Skeletal muscle tissue (tissue), 3 donors: ENCODE measurements at regions not wholly inside any gene's neighbourhood (a gene's known extent, or its start where the extent isn't known, plus 50 kb on each side); places are given as distances from the start of the nearest gene placed in this dataset.

ENCODE experiments used
- H3K27ac ChIP-seq: one replicate; pipeline ENCODE4 v1.7.0; 2013; ENCODE audit warnings: mild to moderate bottlenecking, low read depth, low read length, inconsistent platforms
- H3K27me3 ChIP-seq, 3 donors: one replicate each; pipeline ENCODE4 v1.7.0; 2013; ENCODE audit warnings: low read length in 3 of 3; ENCODE audit not compliant: control insufficient read depth in 3 of 3, insufficient read depth in 3 of 3
- H3K36me3 ChIP-seq, 3 donors: one replicate each; pipeline ENCODE4 v1.7.0; 2013; ENCODE audit warnings: low read length in 3 of 3; ENCODE audit not compliant: control insufficient read depth in 3 of 3, insufficient read depth in 3 of 3
- H3K4me1 ChIP-seq, 3 donors: one replicate each; pipeline ENCODE4 v1.7.0; 2013; ENCODE audit warnings: low read length in 3 of 3, mild to moderate bottlenecking in 3 of 3; ENCODE audit not compliant: control insufficient read depth in 3 of 3, insufficient read depth in 3 of 3
- H3K4me3 ChIP-seq, 3 donors: one replicate each; pipeline ENCODE4 v1.7.0; 2013; ENCODE audit warnings: low read length in 3 of 3
- H3K9ac ChIP-seq, 3 donors: one replicate each; pipeline ENCODE4 v1.7.0; 2013; ENCODE audit warnings: low read length in 3 of 3, mild to moderate bottlenecking in 3 of 3, moderate library complexity in 2 of 3, low read depth in 1 of 3
- H3K9me3 ChIP-seq, 3 donors: one replicate each; pipeline ENCODE4 v1.7.0; 2013; ENCODE audit warnings: low read length in 3 of 3; ENCODE audit not compliant: control insufficient read depth in 3 of 3
- donor health status: Osteomylitis.

- peaks cover 0 to 16% (median 8%) of the 10 kb centered on the region in 3 donors for H3K4me1 ChIP-seq
- H3K4me3 ChIP-seq = no peak overlapping the region
- no peaks in the 10 kb centered on the region for H3K9me3 ChIP-seq
- H3K9ac ChIP-seq = no peak overlapping the region
- H3K27me3 ChIP-seq = no peaks in the 10 kb centered on the region
- H3K36me3 ChIP-seq = no peaks in the 10 kb centered on the region
- no peak overlapping the region for H3K27ac ChIP-seq
These were observed 84.9 kb downstream of the NUDT12 start for GRCh38 chr5:103477678-103478077.

DNA sequence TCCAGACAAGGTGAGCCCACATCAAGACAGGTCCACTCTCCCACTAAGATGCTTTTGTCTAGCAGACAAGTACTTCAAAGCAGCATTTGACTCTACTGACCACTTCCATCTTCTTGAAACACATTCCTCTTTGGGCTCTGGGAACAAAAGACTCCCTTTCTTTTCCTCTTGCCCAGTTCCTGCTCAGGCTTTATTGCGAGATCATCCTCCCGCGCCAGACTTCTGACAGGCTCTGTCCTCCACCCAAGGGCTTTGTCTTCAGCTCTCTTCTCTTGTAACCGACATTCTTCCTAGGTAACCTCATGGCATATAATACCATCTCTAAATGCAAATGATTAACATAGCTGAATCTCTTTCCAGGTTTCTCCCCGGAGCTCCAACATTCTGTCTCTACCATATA lies 85.8 kb downstream of the NUDT12 start:
- no peaks in the 10 kb centered on the region for H3K27me3 ChIP-seq
- no peaks in the 10 kb centered on the region for H3K36me3 ChIP-seq
- no peak overlapping the region for H3K9ac ChIP-seq
- no peak overlapping the region for H3K4me3 ChIP-seq
- no peak overlapping the region for H3K27ac ChIP-seq
- peaks cover 0 to 18% (median 8%) of the 10 kb centered on the region in 3 donors for H3K4me1 ChIP-seq
- no peaks in the 10 kb centered on the region for H3K9me3 ChIP-seq

DNA sequence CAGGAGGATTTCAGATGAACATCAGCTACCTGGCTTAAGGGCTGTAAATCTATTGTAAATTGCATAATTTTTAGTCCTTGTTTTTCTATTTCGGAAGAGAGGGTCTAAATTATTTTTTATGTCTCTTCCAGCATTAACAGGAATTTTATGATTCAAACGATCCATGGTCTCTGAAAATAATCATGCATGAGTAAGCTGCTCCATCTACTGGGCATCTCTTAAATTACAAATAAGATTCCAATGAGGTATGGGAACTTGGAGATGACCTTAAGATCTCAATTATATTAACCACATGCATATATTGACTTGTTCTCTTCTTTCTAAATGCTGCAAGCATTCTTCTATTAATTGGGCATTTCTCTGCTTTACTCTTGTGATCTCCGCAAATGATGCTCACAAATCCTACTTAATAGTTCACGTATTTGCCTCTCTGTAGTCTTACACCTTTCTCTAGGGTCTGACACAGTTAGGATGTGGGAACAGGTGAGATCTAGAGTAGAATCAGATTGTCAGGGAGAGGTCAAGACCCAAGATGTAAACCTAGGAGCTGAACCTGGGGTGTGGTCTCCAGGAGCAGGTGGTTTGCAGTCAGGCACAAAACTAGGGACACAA lies 86.9 kb downstream of the NUDT12 start:
- Histone ChIP-seq H3K4me3 (no peak overlapping the region), H3K36me3 (no peaks in the 10 kb centered on the region), H3K9ac (no peak overlapping the region), H3K9me3 (no peaks in the 10 kb centered on the region), H3K27me3 (no peaks in the 10 kb centered on the region), H3K27ac (no peak overlapping the region), H3K4me1 (peaks cover 0 to 18% (median 8%) of the 10 kb centered on the region in 3 donors)

GRCh38 chr5:103474677-103475076 lies 87.9 kb downstream of the NUDT12 start:
- no peak overlapping the region for H3K27ac ChIP-seq
- H3K9ac ChIP-seq = no peak overlapping the region
- no peaks in the 10 kb centered on the region for H3K27me3 ChIP-seq
- no peaks in the 10 kb centered on the region for H3K36me3 ChIP-seq
- H3K9me3 ChIP-seq = no peaks in the 10 kb centered on the region
- H3K4me3 ChIP-seq = no peak overlapping the region
- H3K4me1 ChIP-seq = peaks cover 0 to 18% (median 8%) of the 10 kb centered on the region in 3 donors

GRCh38 chr5:103473725-103474124 lies 88.9 kb downstream of the NUDT12 start:
- Histone ChIP-seq H3K4me3 (no peak overlapping the region), H3K27ac (no peak overlapping the region), H3K4me1 (peaks cover 0 to 18% (median 8%) of the 10 kb centered on the region in 3 donors), H3K9me3 (no peaks in the 10 kb centered on the region), H3K9ac (no peak overlapping the region), H3K27me3 (no peaks in the 10 kb centered on the region), H3K36me3 (no peaks in the 10 kb centered on the region)

- H3K4me1 ChIP-seq = peaks cover 0 to 18% (median 8%) of the 10 kb centered on the region in 3 donors
- H3K4me3 ChIP-seq = no peak overlapping the region
- H3K27me3 ChIP-seq = no peaks in the 10 kb centered on the region
- H3K9ac ChIP-seq = no peak overlapping the region
- H3K36me3 ChIP-seq = no peaks in the 10 kb centered on the region
- no peaks in the 10 kb centered on the region for H3K9me3 ChIP-seq
- H3K27ac ChIP-seq = no peak overlapping the region
These were observed 89.8 kb downstream of the NUDT12 start for GRCh38 chr5:103472830-103473229.

DNA sequence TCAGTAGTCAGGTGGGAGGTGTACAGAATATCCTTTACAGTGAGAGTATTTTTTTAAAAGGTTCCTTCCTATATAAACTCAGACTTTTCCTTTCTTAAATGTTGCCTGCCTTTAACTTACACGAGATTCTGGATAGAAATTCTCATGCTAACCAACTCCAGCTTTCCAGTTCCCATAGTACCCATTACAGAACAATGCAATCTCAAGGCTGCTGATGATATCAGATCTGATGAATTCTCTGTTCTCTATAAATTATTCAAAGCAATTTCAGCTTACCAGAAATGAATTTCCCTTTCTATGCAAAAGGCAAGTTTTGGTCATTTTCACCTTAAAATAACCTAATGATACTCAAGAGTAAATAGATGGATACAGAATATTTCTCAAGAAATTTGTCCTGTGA lies 90.3 kb downstream of the NUDT12 start:
- H3K4me3 ChIP-seq = no peak overlapping the region
- peaks cover 0 to 18% (median 8%) of the 10 kb centered on the region in 3 donors for H3K4me1 ChIP-seq
- no peaks in the 10 kb centered on the region for H3K36me3 ChIP-seq
- H3K9me3 ChIP-seq = no peaks in the 10 kb centered on the region
- no peak overlapping the region for H3K9ac ChIP-seq
- H3K27me3 ChIP-seq = no peaks in the 10 kb centered on the region
- no peak overlapping the region for H3K27ac ChIP-seq

- no peaks in the 10 kb centered on the region for H3K36me3 ChIP-seq
- H3K9ac ChIP-seq = no peak overlapping the region
- no peaks in the 10 kb centered on the region for H3K9me3 ChIP-seq
- no peaks in the 10 kb centered on the region for H3K27me3 ChIP-seq
- H3K4me1 ChIP-seq = peaks cover 2 to 24% (median 10%) of the 10 kb centered on the region in 3 donors
- no peak overlapping the region for H3K27ac ChIP-seq
- H3K4me3 ChIP-seq = no peak overlapping the region
These were observed 93.1 kb downstream of the NUDT12 start for GRCh38 chr5:103469288-103470040.

DNA sequence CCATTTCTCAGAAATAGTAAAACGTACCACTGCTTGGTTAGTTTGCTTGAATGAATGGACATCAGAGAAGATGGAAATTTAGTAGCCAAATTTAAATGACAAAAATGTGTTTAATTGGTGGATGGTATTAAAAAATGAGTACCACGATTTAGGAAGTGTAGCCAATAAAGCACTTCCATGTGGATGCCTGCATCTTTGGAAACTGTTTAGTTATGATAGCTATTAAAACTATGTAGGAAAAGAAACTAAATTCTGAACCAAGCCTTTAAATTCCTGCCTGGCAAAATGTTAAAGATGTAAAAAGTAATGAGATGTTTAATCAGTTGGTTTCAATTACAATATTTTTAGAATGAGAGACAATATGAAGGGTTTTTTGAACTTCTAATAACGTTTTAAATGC lies 94.8 kb downstream of the NUDT12 start:
- H3K36me3 ChIP-seq = no peaks in the 10 kb centered on the region
- H3K9me3 ChIP-seq = no peaks in the 10 kb centered on the region
- no peaks in the 10 kb centered on the region for H3K27me3 ChIP-seq
- no peak overlapping the region for H3K9ac ChIP-seq
- H3K4me1 ChIP-seq = peaks cover 2 to 25% (median 8%) of the 10 kb centered on the region in 3 donors
- no peak overlapping the region for H3K27ac ChIP-seq
- no peak overlapping the region for H3K4me3 ChIP-seq

DNA sequence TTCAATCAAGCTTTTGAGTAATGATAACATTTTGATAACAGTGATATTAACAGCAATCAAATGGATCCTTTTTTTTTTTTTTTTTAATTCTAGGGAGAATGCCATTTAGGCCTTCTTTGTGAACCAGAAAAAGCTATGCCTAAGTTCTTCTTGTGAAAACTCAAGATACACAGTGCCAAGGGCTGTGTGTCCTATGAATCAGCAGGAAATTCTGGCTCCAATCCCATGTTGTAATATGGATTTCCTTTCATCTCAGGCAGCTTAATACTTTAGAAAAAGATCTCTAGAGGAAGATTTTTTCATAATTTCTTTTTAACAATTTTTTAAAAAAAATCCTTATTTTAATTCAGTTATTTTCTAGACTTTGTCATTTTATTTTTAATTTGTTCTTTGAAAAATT lies 96.1 kb downstream of the NUDT12 start:
- H3K4me3 ChIP-seq = no peak overlapping the region
- H3K9ac ChIP-seq = no peak overlapping the region
- no peaks in the 10 kb centered on the region for H3K9me3 ChIP-seq
- no peak overlapping the region for H3K27ac ChIP-seq
- no peaks in the 10 kb centered on the region for H3K27me3 ChIP-seq
- no peaks in the 10 kb centered on the region for H3K36me3 ChIP-seq
- peaks cover 2 to 22% (median 7%) of the 10 kb centered on the region in 3 donors for H3K4me1 ChIP-seq
